HG03175 (cell line): ENCODE measurements at regions not wholly inside any gene's neighbourhood (a gene's known extent, or its start where the extent isn't known, plus 50 kb on each side); places are given as distances from the start of the nearest gene placed in this dataset.
"Not testable (repeated sequence)": the region's sequence is repeated elsewhere in the genome, so short reads cannot be mapped to it uniquely, and the experiment has no call there.

ENCODE experiments used
- ATAC-seq: cut with Tn5 transposase; IDR thresholded peaks from one replicate; pipeline ENCODE4 v1.9.1; 2021; ENCODE audit warnings: mild to moderate bottlenecking, moderate library complexity; ENCODE audit not compliant: unreplicated experiment

DNA sequence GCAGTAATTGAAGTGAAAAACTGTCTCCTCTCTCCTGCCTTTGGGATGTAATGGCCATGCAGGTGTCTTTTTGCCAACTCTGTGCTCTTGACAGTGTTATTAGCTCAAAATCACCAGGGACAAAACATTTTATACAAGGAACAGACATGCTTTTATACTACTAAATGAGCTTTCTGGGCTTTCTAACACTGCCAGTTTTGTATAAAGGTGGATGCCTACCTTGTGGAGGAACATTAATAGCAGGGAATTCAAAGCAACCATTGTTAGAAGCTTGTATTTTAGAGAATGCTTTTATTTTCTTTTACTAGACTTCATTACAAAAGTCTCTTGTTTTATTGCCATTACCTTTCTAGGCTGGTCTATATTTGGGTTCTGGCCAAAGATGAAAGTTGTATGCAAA lies 54.7 kb upstream of the ARSJ start:
- ATAC-seq: no peak

DNA sequence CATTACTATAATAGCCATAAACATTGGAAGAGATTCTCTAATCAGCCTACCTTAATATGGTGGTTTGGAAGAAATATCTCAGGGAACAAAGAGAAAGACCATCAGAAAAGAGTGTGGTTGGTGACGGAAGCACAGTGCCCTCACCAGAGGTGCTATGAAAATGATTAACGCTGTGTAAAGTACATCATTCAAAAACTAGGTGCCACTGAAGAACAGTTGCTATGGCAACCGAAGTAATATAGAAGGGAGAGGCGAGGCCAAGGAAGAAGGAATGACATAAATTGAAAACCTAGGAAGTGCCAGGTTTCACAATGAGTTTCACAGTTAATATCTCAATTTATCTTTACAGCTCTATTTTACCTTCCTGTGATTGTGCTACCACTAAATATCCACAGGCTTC lies 57.0 kb upstream of the ARSJ start:
- ATAC-seq: no peak

DNA sequence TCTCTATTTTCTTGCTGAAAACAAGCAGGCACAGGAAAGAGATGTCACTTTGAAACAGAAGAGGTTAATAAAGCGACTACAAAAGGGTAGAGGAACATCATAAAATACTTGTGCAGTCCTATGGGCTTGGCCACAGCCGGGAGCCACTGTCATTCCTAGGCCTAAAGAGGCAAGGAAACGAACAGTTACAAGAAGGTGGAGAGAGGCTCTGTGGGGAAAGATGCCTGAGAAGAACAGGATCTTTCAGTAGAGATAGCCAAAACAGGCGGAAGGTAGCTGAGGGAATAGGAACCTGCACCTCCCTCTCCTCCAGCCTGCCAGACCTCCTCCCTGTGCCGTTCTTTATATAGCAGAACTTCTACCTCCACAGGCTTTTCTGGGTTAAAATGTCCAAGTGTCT lies 57.4 kb upstream of the ARSJ start:
- no peak for ATAC-seq

DNA sequence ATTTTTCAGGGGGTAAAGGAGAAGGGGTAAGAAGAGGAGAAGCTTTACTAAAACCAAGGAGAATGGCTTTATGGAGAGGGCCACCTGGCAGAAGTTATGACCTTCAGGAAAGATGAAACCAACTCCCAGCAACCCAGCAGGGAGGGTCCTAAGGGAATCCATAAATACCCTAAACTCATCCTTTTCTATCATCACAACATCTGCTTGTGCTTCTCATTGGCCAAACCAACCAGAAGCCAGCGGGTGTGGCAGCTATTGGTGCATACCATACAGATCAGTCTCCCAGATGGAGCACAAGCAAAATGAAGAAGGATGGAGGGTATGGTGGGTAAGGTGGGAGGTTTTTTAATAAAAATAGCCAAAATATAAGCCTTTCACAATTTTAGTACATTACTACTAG lies 58.5 kb upstream of the ARSJ start:
- ATAC-seq: no peak

DNA sequence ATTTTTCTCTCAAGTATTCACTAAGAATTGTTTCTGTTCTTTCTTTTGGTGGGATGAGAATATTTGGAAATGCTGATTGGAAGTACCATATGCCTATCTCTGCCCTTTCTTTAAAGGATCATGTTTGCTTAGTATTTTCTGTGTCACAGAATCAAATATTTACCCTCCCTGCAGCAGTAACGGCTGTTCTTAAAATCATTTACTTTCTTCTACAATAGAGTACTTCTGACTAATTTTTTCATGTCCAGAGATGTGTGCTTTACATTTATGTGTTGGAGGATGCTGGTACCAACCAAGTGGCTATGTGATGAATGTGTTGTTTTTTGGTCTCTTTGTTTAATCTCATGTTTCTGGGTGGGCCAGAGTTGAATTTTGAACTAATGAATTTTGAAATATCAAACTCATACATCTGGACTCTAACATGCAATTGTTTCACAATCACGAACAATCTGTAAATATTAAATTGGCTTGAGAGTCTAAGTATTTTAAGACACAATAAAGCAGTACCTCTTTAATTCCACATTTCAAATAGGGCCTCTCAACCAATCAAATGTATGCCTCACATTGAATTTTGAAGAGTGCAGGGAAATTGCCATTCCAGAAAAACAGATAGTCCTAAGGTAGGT lies 59.4 kb upstream of the ARSJ start:
- no peak for ATAC-seq

DNA sequence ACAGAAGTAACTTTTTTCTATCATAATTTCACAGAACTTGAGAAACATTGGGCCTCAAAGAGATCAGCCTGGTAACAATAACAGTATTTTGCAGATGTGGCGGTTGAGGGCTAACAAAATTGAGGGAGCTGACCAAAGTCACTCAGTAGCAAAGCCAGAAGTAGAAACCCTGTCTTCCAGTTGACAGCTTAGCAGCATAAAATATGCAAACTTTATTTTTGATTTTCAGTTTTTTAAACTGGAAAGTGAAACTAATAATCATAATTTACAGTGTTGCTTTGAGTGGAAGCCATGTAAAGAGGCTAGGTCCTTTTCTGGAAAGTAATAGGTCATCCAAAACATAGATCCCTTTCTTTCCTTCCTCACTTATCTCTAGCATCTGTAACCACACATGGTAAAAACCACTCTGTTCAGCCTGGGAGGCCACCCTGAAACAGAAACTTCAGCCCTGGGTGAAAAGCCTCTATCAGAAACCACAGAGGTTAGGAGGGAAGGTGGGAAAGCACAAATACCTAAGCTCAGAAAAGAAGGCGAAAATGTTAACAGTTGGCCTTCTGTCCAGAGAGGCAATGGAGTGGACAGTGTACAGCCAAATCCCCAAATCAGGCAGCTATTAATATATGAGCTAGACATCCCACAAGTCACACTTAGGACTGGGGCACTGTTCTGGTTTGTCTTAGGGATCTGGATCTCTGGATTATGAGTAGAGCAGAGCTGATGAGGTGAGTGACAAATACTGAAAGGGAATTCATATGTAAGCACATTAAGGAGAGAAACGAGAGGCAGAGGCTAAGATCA lies 61.1 kb upstream of the ARSJ start:
- peak; percentile 85 for ATAC-seq

DNA sequence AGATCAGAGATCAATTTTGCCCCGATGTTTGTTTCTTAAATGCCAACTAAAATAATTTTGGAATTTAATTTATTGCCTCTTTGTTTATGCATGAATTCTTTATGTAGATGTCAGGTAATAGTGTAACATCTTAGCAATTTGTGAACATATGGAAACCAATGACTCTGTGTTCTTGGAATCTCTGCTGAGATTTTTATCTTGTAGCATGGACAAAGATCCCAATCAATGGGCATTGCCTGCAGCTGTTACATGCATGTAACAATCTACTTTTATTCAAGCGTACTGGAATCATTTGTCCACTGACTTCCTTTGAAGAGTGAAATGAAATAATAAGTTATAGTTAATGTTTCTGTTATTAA lies 61.6 kb upstream of the ARSJ start:
- no peak for ATAC-seq

DNA sequence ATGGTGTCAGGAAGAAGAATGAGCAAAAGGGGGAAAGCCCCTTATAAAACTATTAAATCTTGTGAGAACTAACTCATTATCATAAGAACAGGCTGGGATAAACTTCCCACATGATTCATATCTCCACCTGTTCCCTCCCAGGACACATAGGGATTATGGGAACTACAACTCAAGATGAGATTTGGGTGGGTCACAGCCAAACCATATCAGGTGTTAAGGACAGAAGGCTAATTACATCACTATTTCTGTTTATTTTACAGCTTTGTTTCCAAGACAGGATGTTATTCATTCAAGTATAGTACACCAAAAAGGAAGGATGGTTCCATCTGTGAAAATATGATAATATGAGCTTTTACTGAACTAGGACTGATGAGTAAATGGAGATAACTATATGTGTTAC lies 63.7 kb upstream of the ARSJ start:
- no peak for ATAC-seq

DNA sequence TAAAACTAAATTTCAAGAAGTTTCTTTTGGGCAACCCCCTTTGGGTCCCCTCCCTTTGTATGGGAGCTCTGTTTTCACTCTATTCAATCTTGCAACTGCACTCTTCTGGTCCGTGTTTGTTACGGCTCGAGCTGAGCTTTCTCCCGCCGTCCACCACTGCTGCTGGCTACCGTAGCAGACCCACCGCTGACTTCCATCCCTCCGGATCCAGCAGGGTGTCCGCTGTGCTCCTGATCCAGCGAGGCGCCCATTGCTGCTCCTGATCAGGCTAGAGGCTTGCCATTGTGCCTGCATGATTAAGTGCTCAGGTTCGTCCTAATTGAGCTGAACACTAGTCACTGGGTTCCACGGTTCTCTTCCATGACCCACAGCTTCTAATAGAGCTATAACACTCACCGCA lies 64.9 kb upstream of the ARSJ start:
- not testable (repeated sequence) for ATAC-seq

DNA sequence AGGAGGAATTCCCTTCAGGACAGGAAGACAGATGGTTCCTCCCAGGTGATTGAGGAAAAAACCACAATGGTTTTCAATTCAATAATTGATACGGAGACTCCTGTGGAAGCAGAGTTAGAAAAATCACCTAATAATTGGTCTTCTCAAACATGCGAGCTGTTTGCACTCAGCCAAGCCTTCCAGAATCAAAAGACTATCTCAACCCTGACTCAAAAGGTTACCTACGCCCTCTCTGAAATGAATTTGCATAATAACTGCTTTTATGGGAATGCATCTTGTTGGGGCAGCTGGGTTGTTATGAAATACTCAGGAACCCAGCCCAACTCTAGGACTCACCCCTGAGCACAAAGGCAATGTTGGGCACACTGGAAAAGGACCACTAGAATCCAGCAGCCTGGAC lies 66.9 kb upstream of the ARSJ start:
- no peak for ATAC-seq

DNA sequence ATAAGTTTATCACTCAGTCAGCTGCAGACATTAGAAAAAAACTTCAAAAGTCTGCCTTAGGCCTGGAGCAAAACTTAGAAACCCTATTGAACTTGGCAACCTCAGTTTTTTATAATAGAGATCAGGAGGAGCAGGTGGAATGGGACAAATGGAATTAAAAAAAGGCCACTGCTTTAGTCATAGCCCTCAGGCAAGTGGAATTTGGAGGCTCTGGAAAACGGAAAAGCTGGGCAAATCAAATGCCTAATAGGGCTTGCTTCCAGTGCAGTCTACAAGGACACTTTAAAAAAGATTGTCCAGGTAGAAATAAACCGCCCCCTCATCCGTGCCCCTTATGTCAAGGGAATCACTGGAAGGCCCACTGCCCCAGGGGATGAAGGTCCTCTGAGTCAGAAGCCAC lies 68.7 kb upstream of the ARSJ start:
- ATAC-seq: not testable (repeated sequence)

DNA sequence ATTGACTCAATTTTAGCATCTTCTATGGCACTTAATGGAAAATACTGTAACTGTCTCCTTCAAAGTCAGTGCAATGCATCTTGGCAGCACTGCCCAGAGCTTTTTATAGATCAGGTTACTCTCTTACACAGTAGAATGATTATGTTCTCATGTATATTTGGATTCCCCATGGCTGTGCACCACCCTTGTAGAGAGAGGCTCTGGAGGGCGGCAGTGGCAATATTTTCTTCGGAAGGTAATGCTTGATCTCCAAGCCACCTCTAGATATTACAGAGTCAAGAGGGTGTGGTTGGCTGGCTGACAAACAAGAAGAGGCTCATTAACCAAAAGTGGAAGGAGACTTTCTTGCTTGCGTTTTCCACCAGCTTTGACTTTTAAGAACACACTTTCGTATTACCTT lies 72.8 kb upstream of the ARSJ start:
- no peak for ATAC-seq

DNA sequence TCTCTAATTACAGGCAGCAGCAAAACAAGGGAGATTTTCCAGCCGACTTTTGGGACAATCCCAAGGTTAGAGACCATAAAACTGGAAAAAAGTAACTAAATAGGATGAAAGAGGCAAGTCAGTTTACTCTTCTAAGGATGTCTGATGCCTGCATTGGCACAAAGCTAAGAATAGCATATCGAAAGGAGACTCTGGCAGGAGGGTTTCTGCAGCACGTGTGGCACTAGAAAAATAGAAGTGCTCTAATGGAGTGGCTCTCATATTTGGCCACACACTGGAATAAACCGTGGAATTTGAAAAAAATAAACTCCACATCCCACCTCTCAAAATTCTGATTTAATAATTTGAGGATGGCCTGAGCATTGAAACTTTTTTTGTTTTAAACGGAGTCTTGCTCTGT lies 77.2 kb upstream of the ARSJ start:
- no peak for ATAC-seq

DNA sequence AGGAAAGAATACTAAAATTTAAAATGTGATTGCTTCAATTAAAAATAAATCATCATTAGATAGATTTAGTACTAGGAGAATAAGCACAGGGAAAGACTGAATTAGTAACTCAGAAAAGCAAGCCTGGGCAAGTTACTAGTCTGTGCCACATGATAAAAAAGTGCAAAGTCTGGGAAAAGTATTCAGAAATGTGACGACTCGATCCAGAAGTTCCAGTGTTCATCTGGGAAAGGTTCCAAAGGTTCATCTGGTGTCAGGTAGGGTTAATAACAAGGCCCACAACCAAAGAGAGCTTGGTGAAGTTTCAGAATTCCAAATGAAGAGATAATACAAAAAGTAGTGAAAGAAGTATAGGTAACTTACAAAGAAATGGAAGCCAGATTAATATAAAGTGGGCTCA lies 78.3 kb upstream of the ARSJ start:
- ATAC-seq: no peak

DNA sequence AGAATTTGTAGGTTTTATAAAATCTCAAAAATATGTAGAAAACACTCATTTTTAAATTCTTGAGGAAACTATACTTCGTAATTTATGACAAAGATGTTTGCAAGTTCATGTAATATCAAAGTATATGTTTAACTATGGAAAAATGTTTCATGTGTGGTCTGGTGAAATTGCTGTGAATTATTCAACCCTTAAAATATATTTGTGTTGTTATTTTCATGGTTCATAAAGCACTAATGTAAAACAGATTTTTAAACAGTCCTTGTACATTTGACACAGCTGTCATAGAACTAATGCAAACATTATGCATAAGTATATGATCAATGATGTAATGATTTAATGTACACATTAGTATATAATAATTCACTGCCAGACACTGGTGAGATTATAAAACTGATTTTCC lies 83.1 kb upstream of the ARSJ start:
- ATAC-seq: no peak

DNA sequence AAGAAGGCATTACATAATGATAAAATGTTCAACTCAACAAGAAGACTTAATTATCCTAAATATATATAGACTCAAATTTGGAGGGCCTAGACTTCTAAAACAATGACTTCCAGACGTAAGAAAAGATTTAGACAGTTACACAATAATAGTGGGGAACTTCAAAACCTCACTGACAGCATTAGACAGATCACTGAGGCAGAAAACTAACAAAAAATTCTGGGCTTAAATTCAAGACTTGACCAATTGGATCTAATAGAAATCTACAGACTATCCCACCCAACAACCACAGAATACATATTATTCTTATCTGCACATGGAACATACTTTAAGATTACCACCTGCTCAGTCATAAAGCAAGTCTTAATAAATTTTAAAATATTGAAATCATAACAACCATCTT lies 93.3 kb upstream of the ARSJ start:
- ATAC-seq: no peak

DNA sequence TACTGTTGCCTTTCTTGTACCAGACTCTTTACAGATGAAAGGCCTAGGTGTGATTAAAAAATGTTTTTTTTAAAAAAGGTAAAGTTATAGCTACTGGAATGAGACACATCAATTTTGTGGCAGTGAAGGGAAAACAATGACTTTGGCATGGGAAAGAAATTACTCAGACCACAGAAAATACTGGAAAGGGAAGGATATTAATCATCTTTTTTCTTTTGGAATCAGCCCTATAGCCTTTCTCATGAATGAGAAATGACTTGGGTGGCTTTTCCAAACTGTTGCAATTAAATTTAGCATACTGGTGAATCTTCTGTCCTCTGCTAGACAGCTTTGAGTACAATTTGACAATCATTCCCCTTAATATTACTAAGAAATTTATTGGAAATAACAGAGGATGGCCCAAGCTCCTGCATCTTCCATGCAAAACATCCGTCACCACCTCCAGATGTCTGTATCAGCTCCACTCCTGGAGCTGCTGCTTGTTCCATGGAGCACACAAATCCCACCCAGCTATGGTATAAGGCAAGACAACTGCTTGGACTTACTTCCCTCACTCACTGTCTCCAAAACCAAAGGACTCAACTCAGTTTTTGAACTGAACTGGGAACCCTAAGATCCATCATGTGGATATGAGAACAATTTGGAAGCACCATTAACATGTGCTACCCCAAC lies 97.6 kb upstream of the ARSJ start:
- ATAC-seq: no peak

DNA sequence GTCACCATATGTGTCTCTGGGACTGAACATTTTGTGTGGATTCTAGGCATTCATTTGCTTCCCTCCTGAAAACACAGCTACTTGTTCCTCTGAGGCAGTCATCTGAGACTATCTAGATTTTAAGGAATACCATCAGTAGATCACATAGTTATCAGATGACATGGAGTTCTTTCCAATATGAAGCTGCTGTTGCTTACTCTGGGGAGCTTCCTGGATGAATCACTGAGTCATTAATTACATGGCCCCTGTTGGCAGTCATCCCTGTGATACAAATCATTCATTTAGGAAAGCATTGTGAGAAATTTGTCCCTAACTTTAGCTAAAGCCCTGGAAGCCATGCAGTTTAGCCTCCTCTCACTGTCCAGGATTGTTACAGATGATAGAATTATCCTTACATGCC lies 98.2 kb upstream of the ARSJ start:
- ATAC-seq: no peak

DNA sequence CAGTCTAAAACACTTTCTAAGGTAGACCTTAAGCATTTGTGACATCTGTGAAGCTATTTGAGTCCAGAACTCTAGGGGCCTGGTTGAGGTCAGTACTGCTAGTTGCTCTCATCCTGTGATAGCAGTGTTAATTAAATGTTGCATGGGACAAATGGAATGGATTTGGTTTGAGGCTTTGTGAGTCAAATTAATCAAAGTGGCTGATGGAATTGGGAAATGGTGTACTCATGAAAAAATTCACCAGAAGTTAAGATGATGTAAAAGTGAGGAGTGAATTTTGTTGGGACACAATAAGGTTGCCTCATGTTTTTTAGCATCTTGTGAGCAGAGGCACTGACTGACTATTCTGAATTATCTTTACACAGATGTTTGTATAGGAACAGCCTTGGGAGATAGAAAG lies 99.2 kb upstream of the ARSJ start:
- no peak for ATAC-seq

DNA sequence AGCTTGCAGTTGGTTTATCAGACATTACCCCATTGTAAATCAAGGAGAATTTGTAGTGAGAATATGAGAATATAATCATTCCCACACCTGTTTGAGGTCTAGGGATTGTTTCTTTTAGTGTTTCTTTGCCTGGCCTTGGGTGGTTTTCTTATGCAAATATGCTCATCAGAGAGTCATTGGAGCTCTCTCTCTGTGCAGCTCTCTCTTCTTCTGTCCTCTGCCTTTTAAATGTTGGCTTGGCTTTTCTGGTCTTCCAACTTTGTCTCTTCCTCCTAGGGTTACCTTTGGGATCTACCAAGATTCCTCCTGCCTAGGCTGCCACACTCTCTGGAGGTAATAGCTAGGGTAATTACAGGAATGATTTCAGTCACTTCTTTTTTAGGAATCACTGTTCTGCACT lies 102.3 kb upstream of the ARSJ start:
- no peak for ATAC-seq

DNA sequence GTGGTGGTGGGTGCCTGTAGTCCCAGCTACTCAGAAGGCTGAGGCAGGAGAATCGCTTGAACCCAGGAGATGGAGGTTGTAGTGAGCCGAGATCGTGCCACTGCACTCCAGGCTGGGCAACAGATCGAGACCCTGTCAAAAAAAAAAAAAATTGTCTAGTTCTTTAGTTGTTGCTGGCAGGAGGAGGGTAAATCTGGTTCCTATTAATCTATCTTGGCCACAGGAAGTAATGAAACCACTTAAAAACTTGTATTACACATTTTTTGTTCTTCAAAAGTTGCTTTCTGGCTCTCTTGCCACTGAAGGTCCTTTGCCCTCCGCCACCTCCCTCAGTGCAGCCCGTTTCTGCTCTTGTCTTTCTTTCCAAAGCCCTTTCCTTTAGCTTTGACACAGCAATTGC lies 102.9 kb upstream of the ARSJ start:
- ATAC-seq: no peak

DNA sequence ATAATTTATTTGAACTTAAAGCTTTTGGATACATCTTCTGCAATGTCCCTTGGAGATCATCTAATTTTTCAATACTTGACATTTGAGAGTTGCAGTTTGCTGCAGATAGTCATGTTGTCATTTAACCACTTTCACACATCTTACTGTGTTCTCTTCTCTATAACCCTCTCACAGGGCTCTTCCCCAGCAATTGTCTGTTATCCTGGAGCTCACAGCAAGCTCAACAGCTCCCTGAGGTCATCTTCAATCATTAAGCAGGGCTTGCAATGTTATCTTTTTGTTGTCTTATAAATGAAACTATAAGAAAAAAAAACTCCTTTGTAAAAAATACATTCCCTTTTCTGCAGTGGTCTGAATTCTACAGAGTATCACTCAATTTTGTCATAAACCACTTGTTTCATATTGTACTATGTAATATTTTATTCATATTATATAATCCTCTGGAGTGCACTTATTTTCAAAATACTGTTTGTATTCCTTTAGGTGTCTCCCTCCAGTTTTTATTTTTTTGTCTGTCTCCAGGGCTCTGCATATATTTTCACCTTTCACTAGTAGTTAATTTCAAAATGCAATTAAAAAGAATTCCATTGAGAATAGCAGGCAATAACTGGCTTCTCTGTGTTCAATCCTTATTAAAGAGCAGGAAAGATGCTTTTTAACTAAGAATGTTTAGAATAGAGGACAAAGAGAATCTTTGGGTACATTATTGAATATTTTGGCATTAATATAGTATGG lies 106.3 kb upstream of the ARSJ start:
- no peak for ATAC-seq
